Neural cell (in vitro differentiated cells): ENCODE measurements at regions not wholly inside any gene's neighbourhood (a gene's known extent, or its start where the extent isn't known, plus 50 kb on each side); places are given as distances from the start of the nearest gene placed in this dataset.

Source experiments
- H2AFZ ChIP-seq: fragments of 200-600, 300-800 bp; sonication (generic), shearing (Covaris generic); 2 replicates; pipeline ENCODE4 v1.6.0; 2014; ENCODE audit warnings: low read depth, mild to moderate bottlenecking, antibody characterized with exemption, low read length, moderate library complexity
- H3F3A ChIP-seq: fragments of 200-600 bp; shearing (Covaris generic); 2 replicates; pipeline ENCODE4 v1.6.1; 2016; ENCODE audit warnings: mild to moderate bottlenecking, moderate library complexity, mixed read lengths, antibody characterized with exemption, low read length; ENCODE audit not compliant: insufficient read depth, poor library complexity, severe bottlenecking
- H3K27ac ChIP-seq: fragments of 200-600, 300-800 bp; sonication (generic), shearing (Covaris generic); 2 replicates; pipeline ENCODE4 v1.5.1; 2014; ENCODE audit warnings: mild to moderate bottlenecking, low read length, moderate library complexity
- H3K27me3 ChIP-seq: fragments of 300-800, 200-600 bp; sonication (generic), shearing (Covaris generic); 2 replicates; pipeline ENCODE4 v1.6.0; 2014; ENCODE audit warnings: mild to moderate bottlenecking, low read depth, low read length, moderate library complexity; ENCODE audit not compliant: insufficient read depth
- H3K36me3 ChIP-seq: fragments of 300-800, 200-600 bp; sonication (generic), shearing (Covaris generic); 2 replicates; pipeline ENCODE4 v1.5.1; 2014; ENCODE audit warnings: mild to moderate bottlenecking, antibody characterized with exemption, low read length, moderate library complexity; ENCODE audit not compliant: insufficient read depth
- H3K4me2 ChIP-seq: fragments of 300-800, 200-600 bp; sonication (generic), shearing (Covaris generic); 2 replicates; pipeline ENCODE4 v1.6.0; 2014; ENCODE audit warnings: mild to moderate bottlenecking, low read length
- H3K4me3 ChIP-seq: fragments of 300-800, 200-600 bp; sonication (generic), shearing (Covaris generic); 2 replicates; pipeline ENCODE4 v1.5.1; 2014; ENCODE audit warnings: mild to moderate bottlenecking, low read length, moderate library complexity
- H3K79me2 ChIP-seq: fragments of 200-600 bp; shearing (Covaris generic); replicated peaks from 2 replicates; pipeline ENCODE4 v1.6.0; 2014; ENCODE audit warnings: mild to moderate bottlenecking, low read length, moderate library complexity; ENCODE audit not compliant: insufficient read depth
- H3K9ac ChIP-seq: fragments of 300-800, 200-600 bp; sonication (generic), shearing (Covaris generic); 2 replicates; pipeline ENCODE4 v1.6.1; 2016; ENCODE audit warnings: mild to moderate bottlenecking, low read length, mixed read lengths
- H3K9me2 ChIP-seq: fragments of 200-600 bp; shearing (Covaris generic); 2 replicates; pipeline ENCODE4 v1.6.1; 2016; ENCODE audit warnings: mild to moderate bottlenecking, low read length, mixed read lengths; ENCODE audit not compliant: insufficient read depth
- H3K9me3 ChIP-seq: fragments of 200-600, 300-800 bp; sonication (generic), shearing (Covaris generic); 2 replicates; pipeline ENCODE4 v1.6.1; 2016; ENCODE audit warnings: mild to moderate bottlenecking, mixed run types, low read length, moderate library complexity, mixed read lengths
- H4K20me1 ChIP-seq: fragments of 200-600 bp; shearing (Covaris generic); 2 replicates; pipeline ENCODE4 v1.6.1; 2016; ENCODE audit warnings: mild to moderate bottlenecking, mixed run types; ENCODE audit not compliant: insufficient read depth
- CTCF ChIP-seq: fragments of 450-650 bp; IDR thresholded peaks from 2 replicates; pipeline ENCODE4 v1.5.1; 2014; ENCODE audit warnings: antibody characterized with exemption, mild to moderate bottlenecking, moderate library complexity; ENCODE audit not compliant: poor library complexity, severe bottlenecking
- EP300 ChIP-seq: fragments of 450-650 bp; conservative IDR thresholded peaks from 2 replicates; pipeline ENCODE4 v1.6.1; 2014; ENCODE audit warnings: antibody characterized with exemption, mild to moderate bottlenecking, moderate library complexity; ENCODE audit not compliant: poor library complexity, severe bottlenecking
- EZH2 ChIP-seq: fragments of 200-600, 300-800 bp; shearing (Covaris generic), sonication (generic); IDR thresholded peaks from 2 replicates; pipeline ENCODE4 v1.6.1; 2014; ENCODE audit warnings: antibody characterized with exemption, low read length, borderline replicate concordance, mild to moderate bottlenecking; ENCODE audit not compliant: insufficient read depth, poor library complexity, severe bottlenecking
- MXI1 ChIP-seq: fragments of 450-650 bp; conservative IDR thresholded peaks from 2 replicates; pipeline ENCODE4 v1.6.1; 2014; ENCODE audit warnings: antibody characterized with exemption, mild to moderate bottlenecking; ENCODE audit not compliant: poor library complexity, severe bottlenecking
- POLR2AphosphoS5 ChIP-seq: IDR thresholded peaks from 2 replicates; pipeline ENCODE4 v1.6.1; 2012
- RAD21 ChIP-seq: fragments of 450-650 bp; conservative IDR thresholded peaks from 2 replicates; pipeline ENCODE4 v1.6.1; 2014; ENCODE audit warnings: antibody characterized with exemption, mild to moderate bottlenecking, moderate library complexity
- REST ChIP-seq: IDR thresholded peaks from 2 replicates; pipeline ENCODE4 v1.6.1; 2012; ENCODE audit warnings: borderline replicate concordance
- SMC3 ChIP-seq: fragments of 450-650 bp; conservative IDR thresholded peaks from 2 replicates; pipeline ENCODE4 v1.6.1; 2014; ENCODE audit warnings: antibody characterized with exemption, mild to moderate bottlenecking, moderate library complexity; ENCODE audit not compliant: poor library complexity
- TAF1 ChIP-seq: IDR thresholded peaks from 2 replicates; pipeline ENCODE4 v1.6.1; 2012; ENCODE audit warnings: low read depth

- Histone ChIP-seq H2AFZ (no peak overlapping the region), H3F3A (no peaks in the 10 kb centered on the region), H3K9me3 (peaks cover 9% of the 10 kb centered on the region), H3K4me2 (no peak overlapping the region), H3K27me3 (no peaks in the 10 kb centered on the region), H3K79me2 (no peaks in the 10 kb centered on the region), H3K36me3 (no peaks in the 10 kb centered on the region), H4K20me1 (no peaks in the 10 kb centered on the region), H3K9me2 (no peaks in the 10 kb centered on the region), H3K27ac (no peak overlapping the region), H3K9ac (no peak overlapping the region), H3K4me3 (no peak overlapping the region)
- no peak for TF ChIP-seq RAD21
- TF ChIP-seq EZH2, result no peak
- no peak for TF ChIP-seq TAF1
- no peak for TF ChIP-seq EP300
- no peak for TF ChIP-seq POLR2AphosphoS5
- TF ChIP-seq MXI1, result no peak
- TF ChIP-seq CTCF, result no peak
- no peak for TF ChIP-seq REST
- TF ChIP-seq SMC3, result no peak
These were observed 545.1 kb upstream of the PKDCC start for GRCh38 chr2:41502752-41503151.

- TF ChIP-seq SMC3, result no peak
- H3K4me3 ChIP-seq, result no peak overlapping the region
- H3K4me2 ChIP-seq, result no peak overlapping the region
- H3K27ac ChIP-seq, result no peak overlapping the region
- no peaks in the 10 kb centered on the region for H4K20me1 ChIP-seq
- no peak overlapping the region for H2AFZ ChIP-seq
- H3K9me3 ChIP-seq, result peaks cover 9% of the 10 kb centered on the region
- no peaks in the 10 kb centered on the region for H3K9me2 ChIP-seq
- H3K27me3 ChIP-seq, result no peaks in the 10 kb centered on the region
- no peaks in the 10 kb centered on the region for H3K36me3 ChIP-seq
- no peak overlapping the region for H3K9ac ChIP-seq
- no peaks in the 10 kb centered on the region for H3F3A ChIP-seq
- H3K79me2 ChIP-seq, result no peaks in the 10 kb centered on the region
These were observed 543.3 kb upstream of the PKDCC start for GRCh38 chr2:41504532-41504931.

GRCh38 chr2:41510108-41510507 is 537.7 kb upstream of the PKDCC start:
- H3K79me2 ChIP-seq, result no peaks in the 10 kb centered on the region
- H3K4me2 ChIP-seq, result no peak overlapping the region
- no peak overlapping the region for H3K27ac ChIP-seq
- no peaks in the 10 kb centered on the region for H3K36me3 ChIP-seq
- H3K4me3 ChIP-seq, result no peak overlapping the region
- no peak overlapping the region for H3K9ac ChIP-seq
- no peaks in the 10 kb centered on the region for H3K9me2 ChIP-seq
- H4K20me1 ChIP-seq, result no peaks in the 10 kb centered on the region
- no peaks in the 10 kb centered on the region for H3K9me3 ChIP-seq
- no peaks in the 10 kb centered on the region for H3K27me3 ChIP-seq
- no peaks in the 10 kb centered on the region for H3F3A ChIP-seq
- TF ChIP-seq EP300 (no peak), REST (no peak), RAD21 (no peak), MXI1 (no peak), EZH2 (no peak), TAF1 (no peak), SMC3 (no peak), CTCF (no peak), POLR2AphosphoS5 (no peak)
- H2AFZ ChIP-seq, result no peak overlapping the region
